ENCODE measurements at regions not wholly inside any gene's neighbourhood (a gene's known extent, or its start where the extent isn't known, plus 50 kb on each side); places are given as distances from the start of the nearest gene placed in this dataset.

DNA sequence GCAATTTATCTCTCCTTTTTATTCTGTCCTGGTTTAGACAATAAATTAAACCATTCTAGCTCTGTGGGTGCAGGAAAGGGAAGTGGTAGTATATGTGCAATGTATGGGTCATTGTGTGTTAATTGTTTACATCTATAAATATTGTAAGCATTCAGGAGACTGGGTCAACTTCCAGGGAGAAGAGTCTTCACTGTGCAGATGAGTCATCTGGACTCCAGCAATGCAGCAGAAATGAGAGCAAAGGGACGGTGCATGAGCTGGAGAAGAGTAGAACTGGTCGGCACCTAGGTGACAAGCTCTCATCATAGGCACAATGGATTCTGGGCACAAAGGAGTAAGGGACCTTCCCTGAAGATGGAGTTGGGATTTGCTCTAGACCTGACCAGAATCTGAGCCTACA is 211.1 kb upstream of the DAAM1 start (continued):
- TF ChIP-seq CHD1 (IDR thresholded peaks at IDR 0.05; ENCODE audit: low read depth, low read length), result no peak
- no peak for TF ChIP-seq WRNIP1 (IDR thresholded peaks at IDR 0.05; ENCODE audit: borderline replicate concordance, low read depth, low read length)

- Histone ChIP-seq H2AFZ (ENCODE audit: control insufficient read depth, low read depth, low read length) (no peak overlapping the region), H3K4me1 (ENCODE audit: control insufficient read depth, insufficient read depth, low read length) (no peaks in the 10 kb centered on the region), H3K9me3 (replicated peaks; ENCODE audit: control insufficient read depth, insufficient read depth, low read length) (no peaks in the 10 kb centered on the region; the same call in 2 of the 3 replicates), H4K20me1 (ENCODE audit: control insufficient read depth, insufficient read depth) (no peaks in the 10 kb centered on the region), H3K36me3 (ENCODE audit: control insufficient read depth in 2 of 2, insufficient read depth in 2 of 2, low read length in 1 of 2) (no peaks in the 10 kb centered on the region), H3K4me3 (no peak overlapping the region), H3K27ac (ENCODE audit: control insufficient read depth, insufficient read depth) (no peak overlapping the region), H3K9ac (ENCODE audit: control insufficient read depth, insufficient read depth, low read length) (no peak overlapping the region), H3K27me3 (replicated peaks in 1 of 2; ENCODE audit: control insufficient read depth in 2 of 2, insufficient read depth in 2 of 2, low read length in 1 of 2) (no peaks in the 10 kb centered on the region), H3K4me2 (ENCODE audit: control insufficient read depth, insufficient read depth) (no peak overlapping the region), H3K79me2 (ENCODE audit: control insufficient read depth, insufficient read depth, low read length) (no peaks in the 10 kb centered on the region)
- intact Hi-C loops (cut with micrococcal nuclease; ENCODE audit: unreplicated experiment) (no loop called here), in situ Hi-C loops (cut with MboI) (no loop called here)
- TF ChIP-seq ZNF24 (IDR thresholded peaks at IDR 0.05) (no peak), CBFB (IDR thresholded peaks at IDR 0.05; ENCODE audit: low read depth) (no peak), EP300 (IDR thresholded peaks at IDR 0.05; ENCODE audit: borderline replicate concordance in 1 of 2, control insufficient read depth in 1 of 2, low read depth in 2 of 2, low read length in 2 of 2) (no peak)
- TF ChIP-seq, protein P1, sequence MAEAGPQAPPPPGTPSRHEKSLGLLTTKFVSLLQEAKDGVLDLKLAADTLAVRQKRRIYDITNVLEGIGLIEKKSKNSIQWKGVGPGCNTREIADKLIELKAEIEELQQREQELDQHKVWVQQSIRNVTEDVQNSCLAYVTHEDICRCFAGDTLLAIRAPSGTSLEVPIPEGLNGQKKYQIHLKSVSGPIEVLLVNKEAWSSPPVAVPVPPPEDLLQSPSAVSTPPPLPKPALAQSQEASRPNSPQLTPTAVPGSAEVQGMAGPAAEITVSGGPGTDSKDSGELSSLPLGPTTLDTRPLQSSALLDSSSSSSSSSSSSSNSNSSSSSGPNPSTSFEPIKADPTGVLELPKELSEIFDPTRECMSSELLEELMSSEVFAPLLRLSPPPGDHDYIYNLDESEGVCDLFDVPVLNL (IDR thresholded peaks at IDR 0.05; ENCODE audit: low read depth, low read length), result no peak
- no TSS peak for BruUV-seq (replicated peaks)
- 30% methylated on average over 4 of the region's 4 CpGs for WGBS (ENCODE audit: insufficient coverage, insufficient replicate concordance, low lambda C conversion rate, missing lambda C conversion rate)
- CTCF ChIA-PET, result interaction anchor here (1.0 to 1.7 kb wide), 2 partner anchors 8 to 50 kb away, joined by 3 to 5 read pairs; no protein-coding TSS in a partner anchor
- DNase-seq (ENCODE audit: low read depth, low spot score), result no peak
- RAD21 ChIA-PET (ENCODE audit: unreplicated experiment), result no interaction called here
- POLR2A ChIA-PET, result interaction anchor here (1.3 kb wide), 1 partner anchor 19 kb away, joined by 3 read pairs; no protein-coding TSS in a partner anchor
- ATAC-seq, result no peak
- SMC1A ChIA-PET (ENCODE audit: uncharacterized antibody, unreplicated experiment), result interaction anchor here (0.9 to 1.4 kb wide), 2 partner anchors 12 to 14 kb away, joined by 4 to 6 read pairs; no protein-coding TSS in a partner anchor
- FAIRE-seq, result no peak
These were observed 210.1 kb upstream of the DAAM1 start for GRCh38 chr14:58978343-58978742.

Data from GM12878 (cell line).